HepG2 (cell line): ENCODE measurements at regions not wholly inside any gene's neighbourhood (a gene's known extent, or its start where the extent isn't known, plus 50 kb on each side); places are given as distances from the start of the nearest gene placed in this dataset.

Source experiments
- AFF4 ChIP-seq: sonication (generic); formaldehyde crosslinking; IDR thresholded peaks from 2 replicates; pipeline ENCODE4 v1.4.0; 2020; ENCODE audit warnings: missing genetic modification reagents
- EP300 ChIP-seq, 3 experiments: sonication (generic) in 1 of 3; formaldehyde crosslinking in 1 of 3; IDR thresholded peaks; 2 replicates each; pipeline versions ENCODE4 v1.5.1 to v1.6.1; 2011 to 2020; ENCODE audit warnings: low read depth in 2 of 3, low read length in 2 of 3, borderline replicate concordance in 1 of 3, improper control_type of control experiment in 1 of 3, mild to moderate bottlenecking in 1 of 3, missing genetic modification reagents in 1 of 3, moderate library complexity in 1 of 3
- EZH2 ChIP-seq: conservative IDR thresholded peaks from 2 replicates; pipeline ENCODE4 v1.6.1; 2012; ENCODE audit warnings: mild to moderate bottlenecking, low read depth, low read length, moderate library complexity
- HDAC2 ChIP-seq: sonication (generic); formaldehyde crosslinking; IDR thresholded peaks from 2 replicates; pipeline ENCODE4 v1.4.0; 2020; ENCODE audit warnings: missing genetic modification reagents
- IRF1 ChIP-seq: sonication (generic); formaldehyde crosslinking; IDR thresholded peaks from 2 replicates; pipeline ENCODE4 v1.4.0; 2020; ENCODE audit warnings: low read depth, mild to moderate bottlenecking, missing genetic modification reagents
- IRF2 ChIP-seq: IDR thresholded peaks from 2 replicates; pipeline ENCODE4 v1.6.1; 2018; ENCODE audit warnings: missing genetic modification reagents, missing compliant biosample characterization
- PRDM15 ChIP-seq: sonication (generic); formaldehyde crosslinking; IDR thresholded peaks from 2 replicates; pipeline ENCODE4 v1.4.0; 2020; ENCODE audit warnings: missing genetic modification reagents
- TCF7 ChIP-seq: sonication (generic); IDR thresholded peaks from 2 replicates; pipeline ENCODE4 v1.6.1; 2016; ENCODE audit warnings: antibody characterized with exemption, low read depth
- TFDP2 ChIP-seq: sonication (generic); formaldehyde crosslinking; IDR thresholded peaks from 2 replicates; pipeline ENCODE4 v1.4.0; 2020; ENCODE audit warnings: missing genetic modification reagents
- UBTF ChIP-seq: sonication (generic); formaldehyde crosslinking; IDR thresholded peaks from 2 replicates; pipeline ENCODE4 v1.4.0; 2020; ENCODE audit warnings: mild to moderate bottlenecking, missing genetic modification reagents
- YEATS4 ChIP-seq: sonication (generic); formaldehyde crosslinking; IDR thresholded peaks from 2 replicates; pipeline ENCODE4 v1.4.0; 2020; ENCODE audit warnings: missing genetic modification reagents, borderline replicate concordance
- ZNF530 ChIP-seq: sonication (generic); formaldehyde crosslinking; IDR thresholded peaks from 2 replicates; pipeline ENCODE4 v1.5.0; 2020; ENCODE audit warnings: low read depth, mild to moderate bottlenecking, missing genetic modification reagents
- ZNF672 ChIP-seq: sonication (generic); formaldehyde crosslinking; IDR thresholded peaks from 2 replicates; pipeline ENCODE4 v1.8.1; 2022; ENCODE audit warnings: missing genetic modification reagents
- ZNF766 ChIP-seq: sonication (generic); formaldehyde crosslinking; IDR thresholded peaks from 2 replicates; pipeline ENCODE4 v1.5.0; 2020; ENCODE audit warnings: missing genetic modification reagents, borderline replicate concordance
- ZSCAN29 ChIP-seq: sonication (generic); formaldehyde crosslinking; conservative IDR thresholded peaks from 2 replicates; pipeline ENCODE4 v1.4.0; 2020; ENCODE audit warnings: mild to moderate bottlenecking, missing genetic modification reagents

- TF ChIP-seq YEATS4 (CRISPR knock-in tag) = no peak
- TF ChIP-seq ZNF766 (CRISPR knock-in tag) = 0 out of 2 replicates have a peak, but pooled peaks have one; percentile 62
- TF ChIP-seq ZSCAN29 (CRISPR knock-in tag) = no peak
- no peak for TF ChIP-seq EZH2
- no peak for TF ChIP-seq IRF1 (CRISPR knock-in tag)
- TF ChIP-seq AFF4 (CRISPR knock-in tag) = no peak
- TF ChIP-seq EP300 (IDR thresholded peaks at IDR 0.05; ENCODE audit: low read depth in 2 of 2, low read length in 2 of 2) = peak in 1 of 2 experiments; percentile 57; a peak in 2 of 4 replicates
- TF ChIP-seq EP300 (CRISPR knock-in tag; IDR thresholded peaks at IDR 0.05; ENCODE audit: borderline replicate concordance) = no peak
- no peak for TF ChIP-seq ZNF530 (CRISPR knock-in tag)
- TF ChIP-seq ZNF672 (CRISPR knock-in tag) = no peak
- no peak for TF ChIP-seq TFDP2
- no peak for TF ChIP-seq PRDM15 (CRISPR knock-in tag)
- 0 out of 2 replicates have a peak, but pooled peaks have one; percentile 28 for TF ChIP-seq IRF2
- no peak for TF ChIP-seq UBTF (CRISPR knock-in tag)
- 0 out of 2 replicates have a peak, but pooled peaks have one; percentile 26 for TF ChIP-seq TCF7
- TF ChIP-seq HDAC2 (CRISPR knock-in tag) = peak; percentile 60; the same call in 1 of the 2 replicates
These were observed 174.6 kb upstream of the TBX3 start (continued) for GRCh38 chr12:114858388-114859146.
